ENCODE measurements at regions not wholly inside any gene's neighbourhood (a gene's known extent, or its start where the extent isn't known, plus 50 kb on each side); places are given as distances from the start of the nearest gene placed in this dataset.
"Not testable (repeated sequence)": the region's sequence is repeated elsewhere in the genome, so short reads cannot be mapped to it uniquely, and the experiment has no call there.

DNA sequence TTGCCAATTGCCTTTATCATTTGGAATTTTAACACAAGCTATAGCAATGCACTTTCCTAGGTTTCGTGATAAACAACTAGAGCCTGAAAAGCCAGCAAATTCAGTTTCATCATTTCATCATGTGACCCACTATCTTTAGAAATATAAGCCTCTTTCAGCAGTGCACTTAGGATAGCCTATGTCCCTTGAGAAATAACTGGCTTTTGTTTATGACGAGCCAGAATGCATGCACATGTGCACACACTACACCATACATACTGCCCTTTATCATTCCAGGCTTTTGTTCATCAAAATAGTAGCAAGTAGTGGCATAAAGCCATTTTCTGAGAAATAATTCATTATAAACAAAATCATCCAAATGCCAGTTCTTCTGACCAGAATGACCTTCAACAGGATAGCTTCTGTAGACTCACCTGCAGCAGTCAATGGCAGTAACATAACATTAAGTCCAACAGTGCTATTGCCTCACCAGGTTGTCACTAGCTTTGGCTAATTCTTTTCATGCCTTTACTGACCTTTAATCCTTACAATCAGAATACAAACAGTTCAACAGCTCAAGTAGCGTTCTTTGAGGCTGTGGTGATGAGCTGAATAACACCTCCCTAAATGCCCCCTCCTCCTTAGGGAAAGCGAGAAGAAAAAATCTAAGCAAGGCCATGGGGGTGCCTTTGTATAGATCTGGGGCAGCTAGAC, 132.3 kb upstream of the SMARCA2 start:
- Histone ChIP-seq H3K4me1 (ENCODE audit: control insufficient read depth, insufficient read depth, low read length) (peaks cover 5% of the 10 kb centered on the region), H3K9ac (ENCODE audit: extremely low read depth, low read length, poor library complexity, severe bottlenecking) (no peak overlapping the region), H3K4me3 (ENCODE audit: low read length) (no peak overlapping the region), H3K27me3 (ENCODE audit: control insufficient read depth, insufficient read depth, low read length, poor library complexity, severe bottlenecking) (no peaks in the 10 kb centered on the region), H3K36me3 (ENCODE audit: control insufficient read depth, insufficient read depth, low read length) (no peaks in the 10 kb centered on the region), H3K9me3 (ENCODE audit: control insufficient read depth, low read length) (peaks cover 7% of the 10 kb centered on the region), H3K27ac (ENCODE audit: low read depth, low read length) (no peak overlapping the region)
- Mint-ChIP-seq H3K9me3 (no peaks in the 10 kb centered on the region), H3K4me1 (peaks cover 11% of the 10 kb centered on the region), H3K36me3 (ENCODE audit: low read depth) (no peaks in the 10 kb centered on the region), H3K27ac (no peak overlapping the region), H3K27me3 (ENCODE audit: insufficient read depth) (no peaks in the 10 kb centered on the region), H3K4me3 (no peak overlapping the region)
- TF ChIP-seq, protein P1, sequence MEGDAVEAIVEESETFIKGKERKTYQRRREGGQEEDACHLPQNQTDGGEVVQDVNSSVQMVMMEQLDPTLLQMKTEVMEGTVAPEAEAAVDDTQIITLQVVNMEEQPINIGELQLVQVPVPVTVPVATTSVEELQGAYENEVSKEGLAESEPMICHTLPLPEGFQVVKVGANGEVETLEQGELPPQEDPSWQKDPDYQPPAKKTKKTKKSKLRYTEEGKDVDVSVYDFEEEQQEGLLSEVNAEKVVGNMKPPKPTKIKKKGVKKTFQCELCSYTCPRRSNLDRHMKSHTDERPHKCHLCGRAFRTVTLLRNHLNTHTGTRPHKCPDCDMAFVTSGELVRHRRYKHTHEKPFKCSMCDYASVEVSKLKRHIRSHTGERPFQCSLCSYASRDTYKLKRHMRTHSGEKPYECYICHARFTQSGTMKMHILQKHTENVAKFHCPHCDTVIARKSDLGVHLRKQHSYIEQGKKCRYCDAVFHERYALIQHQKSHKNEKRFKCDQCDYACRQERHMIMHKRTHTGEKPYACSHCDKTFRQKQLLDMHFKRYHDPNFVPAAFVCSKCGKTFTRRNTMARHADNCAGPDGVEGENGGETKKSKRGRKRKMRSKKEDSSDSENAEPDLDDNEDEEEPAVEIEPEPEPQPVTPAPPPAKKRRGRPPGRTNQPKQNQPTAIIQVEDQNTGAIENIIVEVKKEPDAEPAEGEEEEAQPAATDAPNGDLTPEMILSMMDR (conservative IDR thresholded peaks at IDR 0.05): no peak
- DNase-seq: no peak
- WGBS, 2 experiments (ENCODE audit: insufficient coverage in 1 of 2, insufficient read length in 1 of 2): 77 to 94% methylated on average over 2 to 4 of the region's 4 CpGs

DNA sequence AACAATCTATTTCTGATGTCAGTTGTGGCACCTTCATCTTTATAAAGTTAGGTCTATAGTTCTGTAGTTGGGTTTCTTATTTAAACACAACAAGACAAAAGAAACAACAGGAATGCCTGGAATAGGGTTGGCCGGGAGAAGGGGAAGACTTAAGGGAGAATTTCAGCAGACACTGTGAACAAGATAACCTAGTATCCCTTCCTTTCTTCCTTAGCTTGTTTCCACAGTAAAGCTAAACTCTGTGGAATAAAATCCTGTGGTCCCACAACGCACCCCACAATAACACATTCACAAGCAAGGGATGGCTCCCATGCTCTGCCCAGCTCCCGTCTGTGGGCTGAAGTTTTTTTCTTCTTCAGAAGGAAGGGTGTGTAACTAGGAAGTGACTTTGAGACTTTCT, 124.9 kb upstream of the SMARCA2 start:
- Mint-ChIP-seq H3K9me3 (no peaks in the 10 kb centered on the region), H3K27me3 (ENCODE audit: insufficient read depth) (peaks cover 2% of the 10 kb centered on the region), H3K4me3 (no peak overlapping the region), H3K27ac (no peak overlapping the region), H3K36me3 (ENCODE audit: low read depth) (no peaks in the 10 kb centered on the region), H3K4me1 (peaks cover 2% of the 10 kb centered on the region)
- Histone ChIP-seq H3K4me3 (ENCODE audit: low read length) (no peak overlapping the region), H3K4me1 (ENCODE audit: control insufficient read depth, insufficient read depth, low read length) (no peaks in the 10 kb centered on the region), H3K9me3 (ENCODE audit: control insufficient read depth, low read length) (no peaks in the 10 kb centered on the region), H3K9ac (ENCODE audit: extremely low read depth, low read length, poor library complexity, severe bottlenecking) (no peak overlapping the region), H3K27ac (ENCODE audit: low read depth, low read length) (no peak overlapping the region), H3K36me3 (ENCODE audit: control insufficient read depth, insufficient read depth, low read length) (no peaks in the 10 kb centered on the region), H3K27me3 (ENCODE audit: control insufficient read depth, insufficient read depth, low read length, poor library complexity, severe bottlenecking) (no peaks in the 10 kb centered on the region)
- 92% methylated on average over 3 of the region's 3 CpGs; no CpG with 5 or more reads in 1 of the 2 experiments for WGBS, 2 experiments (ENCODE audit: insufficient coverage in 1 of 2, insufficient read length in 1 of 2)
- TF ChIP-seq, protein P1 (conservative IDR thresholded peaks at IDR 0.05): no peak
- DNase-seq: no peak

DNA sequence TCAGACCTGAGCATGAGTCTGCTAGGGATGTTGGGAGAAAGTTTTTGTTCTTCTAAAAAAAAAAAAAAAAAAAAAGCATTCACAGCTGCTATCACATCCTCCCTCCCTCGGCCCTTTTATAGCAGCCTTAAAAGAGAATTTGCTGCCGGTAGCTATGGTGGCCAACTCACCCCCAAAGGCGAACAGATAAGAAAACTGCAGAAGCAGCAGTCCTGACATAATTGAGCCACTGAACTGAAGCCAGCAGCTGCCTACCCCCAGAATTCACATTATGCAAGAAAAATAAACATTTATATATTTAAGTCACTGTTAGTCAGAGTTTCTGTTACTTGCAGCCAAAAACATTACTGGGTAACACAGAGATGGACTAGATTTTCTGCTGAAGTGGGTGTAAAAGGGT, 124.3 kb upstream of the SMARCA2 start:
- Mint-ChIP-seq H3K27ac (no peak overlapping the region), H3K36me3 (ENCODE audit: low read depth) (no peaks in the 10 kb centered on the region), H3K27me3 (ENCODE audit: insufficient read depth) (peaks cover 2% of the 10 kb centered on the region), H3K9me3 (no peaks in the 10 kb centered on the region), H3K4me3 (no peak overlapping the region), H3K4me1 (peaks cover 2% of the 10 kb centered on the region)
- DNase-seq: no peak
- no peaks in the 10 kb centered on the region for H3K4me1 ChIP-seq (ENCODE audit: control insufficient read depth, insufficient read depth, low read length)
- H3K4me3 ChIP-seq (ENCODE audit: low read length): no peak overlapping the region
- no peaks in the 10 kb centered on the region for H3K36me3 ChIP-seq (ENCODE audit: control insufficient read depth, insufficient read depth, low read length)
- WGBS, 2 experiments (ENCODE audit: insufficient coverage in 1 of 2, insufficient read length in 1 of 2): 78 to 90% methylated on average over 3 of the region's 3 CpGs
- no peaks in the 10 kb centered on the region for H3K9me3 ChIP-seq (ENCODE audit: control insufficient read depth, low read length)
- H3K27me3 ChIP-seq (ENCODE audit: control insufficient read depth, insufficient read depth, low read length, poor library complexity, severe bottlenecking): no peaks in the 10 kb centered on the region
- no peak overlapping the region for H3K27ac ChIP-seq (ENCODE audit: low read depth, low read length)
- TF ChIP-seq, protein P1 (conservative IDR thresholded peaks at IDR 0.05): no peak
- no peak overlapping the region for H3K9ac ChIP-seq (ENCODE audit: extremely low read depth, low read length, poor library complexity, severe bottlenecking)

DNA sequence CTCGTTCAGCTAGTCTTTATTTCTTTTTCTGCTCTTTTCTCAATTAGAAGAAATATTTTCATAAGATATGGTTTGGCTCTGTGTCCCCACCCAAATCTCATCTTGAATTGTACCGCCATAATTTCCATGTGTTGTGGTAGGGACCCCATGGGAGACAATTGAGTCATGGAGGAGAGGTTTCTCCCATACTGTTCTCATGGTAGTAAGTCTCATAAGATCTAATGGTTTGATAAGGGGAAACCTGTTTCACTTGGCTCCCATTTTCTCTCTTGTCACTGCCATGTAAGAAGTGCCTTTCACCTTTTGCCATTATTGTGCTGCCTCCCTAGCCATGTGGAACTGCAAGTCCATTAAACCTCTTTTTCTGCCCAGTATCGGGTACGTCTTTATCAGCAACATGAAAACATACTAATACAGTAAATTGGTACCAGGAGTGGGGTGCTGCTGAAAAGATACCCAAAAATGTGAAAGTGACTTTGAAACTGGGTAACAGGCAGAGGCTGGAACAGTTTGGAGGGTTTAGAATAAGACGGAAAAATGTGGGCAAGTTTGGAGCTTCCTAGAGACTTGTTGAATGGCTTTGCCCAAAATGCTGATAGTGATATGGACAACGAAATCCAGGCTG, 112.0 kb upstream of the SMARCA2 start:
- H3K36me3 Mint-ChIP-seq (ENCODE audit: low read depth); H3K27ac ChIP-seq (ENCODE audit: low read depth, low read length); H3K27me3 ChIP-seq (ENCODE audit: control insufficient read depth, insufficient read depth, low read length, poor library complexity, severe bottlenecking); H3K4me3 ChIP-seq (ENCODE audit: low read length); DNase-seq; H3K4me1 ChIP-seq (ENCODE audit: control insufficient read depth, insufficient read depth, low read length); H3K27me3 Mint-ChIP-seq (ENCODE audit: insufficient read depth); H3K36me3 ChIP-seq (ENCODE audit: control insufficient read depth, insufficient read depth, low read length); H3K4me3 Mint-ChIP-seq; H3K9ac ChIP-seq (ENCODE audit: extremely low read depth, low read length, poor library complexity, severe bottlenecking); H3K4me1 Mint-ChIP-seq; H3K27ac Mint-ChIP-seq: not testable (repeated sequence)
- 93% methylated on average over 2 to 6 of the region's 6 CpGs for WGBS, 2 experiments (ENCODE audit: insufficient coverage in 1 of 2, insufficient read length in 1 of 2)
- H3K9me3 Mint-ChIP-seq: peaks cover 58% of the 10 kb centered on the region
- peaks cover 24% of the 10 kb centered on the region for H3K9me3 ChIP-seq (ENCODE audit: control insufficient read depth, low read length)

Data from endodermal cell (in vitro differentiated cells).